ENCODE measurements at regions not wholly inside any gene's neighbourhood (a gene's known extent, or its start where the extent isn't known, plus 50 kb on each side); places are given as distances from the start of the nearest gene placed in this dataset.
"Not testable (repeated sequence)": the region's sequence is repeated elsewhere in the genome, so short reads cannot be mapped to it uniquely, and the experiment has no call there.

- no peaks in the 10 kb centered on the region for H4K20me1 ChIP-seq (ENCODE audit: insufficient read depth)
- DNase-seq, result no peak
- H3K36me3 ChIP-seq (ENCODE audit: low read depth), result no peaks in the 10 kb centered on the region
- POLR2A ChIA-PET (ENCODE audit: unreplicated experiment), result no interaction called here
- intact Hi-C loops (cut with micrococcal nuclease; ENCODE audit: unreplicated experiment), result no loop called here
- peaks cover 14% of the 10 kb centered on the region; the same call in 1 of the 2 replicates for H3K27me3 ChIP-seq (ENCODE audit: insufficient read depth, low read depth)
- no peak overlapping the region for H2AFZ ChIP-seq
- no peaks in the 10 kb centered on the region for H3K9me3 ChIP-seq (ENCODE audit: insufficient read depth, low read depth)
- H3K27ac ChIP-seq, result no peak overlapping the region
- CTCF ChIA-PET, result no interaction called here
- no TSS peak for BruUV-seq (replicated peaks)
- no peaks in the 10 kb centered on the region for H3K4me1 ChIP-seq (replicated peaks; ENCODE audit: insufficient read depth)
- no peak overlapping the region for H3K4me2 ChIP-seq
- no peaks in the 10 kb centered on the region for H3F3A ChIP-seq (ENCODE audit: insufficient read depth, low read depth)
- H3K4me3 ChIP-seq, result no peak overlapping the region
- TF ChIP-seq CTCF (conservative IDR thresholded peaks at IDR 0.05), result no peak
- H3K79me2 ChIP-seq (ENCODE audit: low read depth), result no peaks in the 10 kb centered on the region
- no peaks in the 10 kb centered on the region for H3K9me2 ChIP-seq (ENCODE audit: insufficient read depth)
Measured at GRCh38 chr12:125552295-125552694, 487.1 kb downstream of the AACS start.

GRCh38 chr12:125561008-125561407 is 495.8 kb downstream of the AACS start:
- H3K9me3 ChIP-seq (ENCODE audit: insufficient read depth, low read depth); intact Hi-C loops (cut with micrococcal nuclease; ENCODE audit: unreplicated experiment): not testable (repeated sequence)

GRCh38 chr12:125564753-125565152 is 499.5 kb downstream of the AACS start:
- H3K36me3 ChIP-seq (ENCODE audit: low read depth), result no peaks in the 10 kb centered on the region
- H3K9me2 ChIP-seq (ENCODE audit: insufficient read depth), result no peaks in the 10 kb centered on the region
- POLR2A ChIA-PET (ENCODE audit: unreplicated experiment), result no interaction called here
- no peaks in the 10 kb centered on the region for H3F3A ChIP-seq (ENCODE audit: insufficient read depth, low read depth)
- intact Hi-C loops (cut with micrococcal nuclease; ENCODE audit: unreplicated experiment), result no loop called here
- H4K20me1 ChIP-seq (ENCODE audit: insufficient read depth), result no peaks in the 10 kb centered on the region
- no peak overlapping the region for H3K4me2 ChIP-seq
- no peak for DNase-seq
- H2AFZ ChIP-seq, result no peak overlapping the region
- no peaks in the 10 kb centered on the region for H3K79me2 ChIP-seq (ENCODE audit: low read depth)
- no peak overlapping the region for H3K4me3 ChIP-seq
- H3K4me1 ChIP-seq (replicated peaks; ENCODE audit: insufficient read depth), result no peaks in the 10 kb centered on the region
- TF ChIP-seq EZH2 (IDR thresholded peaks at IDR 0.05; ENCODE audit: low read depth) (no peak), CTCF (conservative IDR thresholded peaks at IDR 0.05) (no peak)
- no TSS peak for BruUV-seq (replicated peaks)
- peaks cover 55% of the 10 kb centered on the region for H3K27me3 ChIP-seq (ENCODE audit: insufficient read depth, low read depth)
- CTCF ChIA-PET, result no interaction called here
- H3K9me3 ChIP-seq (ENCODE audit: insufficient read depth, low read depth), result no peaks in the 10 kb centered on the region
- no peak overlapping the region for H3K27ac ChIP-seq

More at GRCh38 chr12:125561008-125561407, 495.8 kb downstream of the AACS start:
- H3K9me2 ChIP-seq (ENCODE audit: insufficient read depth); H2AFZ ChIP-seq; H3K4me3 ChIP-seq; H3K36me3 ChIP-seq (ENCODE audit: low read depth); BruUV-seq (replicated peaks); H3K4me1 ChIP-seq (replicated peaks; ENCODE audit: insufficient read depth); DNase-seq; H3K79me2 ChIP-seq (ENCODE audit: low read depth); H3K27ac ChIP-seq; H3F3A ChIP-seq (ENCODE audit: insufficient read depth, low read depth); H4K20me1 ChIP-seq (ENCODE audit: insufficient read depth); H3K4me2 ChIP-seq; CTCF ChIA-PET; POLR2A ChIA-PET (ENCODE audit: unreplicated experiment): not testable (repeated sequence)
- peaks cover 49% of the 10 kb centered on the region for H3K27me3 ChIP-seq (ENCODE audit: insufficient read depth, low read depth)

- Histone ChIP-seq H3K79me2 (ENCODE audit: low read depth) (no peaks in the 10 kb centered on the region), H3K36me3 (ENCODE audit: low read depth) (no peaks in the 10 kb centered on the region), H3K4me1 (replicated peaks; ENCODE audit: insufficient read depth) (no peaks in the 10 kb centered on the region), H4K20me1 (ENCODE audit: insufficient read depth) (no peaks in the 10 kb centered on the region), H3F3A (ENCODE audit: insufficient read depth, low read depth) (no peaks in the 10 kb centered on the region), H2AFZ (no peak overlapping the region), H3K9me2 (ENCODE audit: insufficient read depth) (no peaks in the 10 kb centered on the region), H3K9me3 (ENCODE audit: insufficient read depth, low read depth) (no peaks in the 10 kb centered on the region), H3K4me3 (no peak overlapping the region), H3K4me2 (no peak overlapping the region), H3K27me3 (ENCODE audit: insufficient read depth, low read depth) (peaks cover 49% of the 10 kb centered on the region), H3K27ac (no peak overlapping the region)
- TF ChIP-seq EZH2 (IDR thresholded peaks at IDR 0.05; ENCODE audit: low read depth) (no peak), CTCF (conservative IDR thresholded peaks at IDR 0.05) (no peak)
- ChIA-PET POLR2A (ENCODE audit: unreplicated experiment) (no interaction called here), CTCF (no interaction called here)
- intact Hi-C loops (cut with micrococcal nuclease; ENCODE audit: unreplicated experiment), result no loop called here
- no peak for DNase-seq
- no TSS peak for BruUV-seq (replicated peaks)
Measured at GRCh38 chr12:125567581-125567980, 502.3 kb downstream of the AACS start.
